OCI-LY1 (cell line): ENCODE measurements at regions not wholly inside any gene's neighbourhood (a gene's known extent, or its start where the extent isn't known, plus 50 kb on each side); places are given as distances from the start of the nearest gene placed in this dataset.

Source experiments
- H2AFZ ChIP-seq: fragments of 200-600 bp; sonication (generic), shearing (Covaris generic); 2 replicates; pipeline ENCODE4 v1.6.0; 2014; ENCODE audit warnings: antibody characterized with exemption, mild to moderate bottlenecking, low read length
- H3F3A ChIP-seq: fragments of 200-600 bp; sonication (generic), shearing (Covaris generic); 2 replicates; pipeline ENCODE4 v1.6.0; 2014; ENCODE audit warnings: mild to moderate bottlenecking, antibody characterized with exemption, low read length, moderate library complexity; ENCODE audit not compliant: insufficient read depth
- H3K27ac ChIP-seq: fragments of 200-600 bp; sonication (generic); 2 replicates; pipeline ENCODE4 v1.5.1; 2014; ENCODE audit warnings: low read length, mixed run types, mild to moderate bottlenecking, low read depth; ENCODE audit not compliant: poor library complexity, severe bottlenecking
- H3K27me3 ChIP-seq: fragments of 200-600 bp; sonication (generic); 2 replicates; pipeline ENCODE4 v1.6.0; 2014; ENCODE audit warnings: antibody characterized with exemption, mild to moderate bottlenecking, low read length, moderate library complexity; ENCODE audit not compliant: insufficient read depth
- H3K36me3 ChIP-seq: fragments of 200-600 bp; sonication (generic); 2 replicates; pipeline ENCODE4 v1.6.1; 2014; ENCODE audit warnings: mild to moderate bottlenecking, antibody characterized with exemption, low read length, moderate library complexity, mixed read lengths; ENCODE audit not compliant: insufficient read depth
- H3K4me1 ChIP-seq: fragments of 200-600 bp; sonication (generic); 2 replicates; pipeline ENCODE4 v1.5.1; 2014; ENCODE audit warnings: mild to moderate bottlenecking, low read length, moderate library complexity; ENCODE audit not compliant: insufficient read depth, severe bottlenecking
- H3K4me2 ChIP-seq: fragments of 200-600 bp; sonication (generic), shearing (Covaris generic); 2 replicates; pipeline ENCODE4 v1.6.1; 2014; ENCODE audit warnings: low read length
- H3K4me3 ChIP-seq: fragments of 200-600 bp; sonication (generic); 2 replicates; pipeline ENCODE4 v1.5.1; 2014; ENCODE audit warnings: low read length, low read depth, mild to moderate bottlenecking, mixed read lengths; ENCODE audit not compliant: poor library complexity, severe bottlenecking
- H3K79me2 ChIP-seq: fragments of 200-600 bp; shearing (Covaris generic); 2 replicates; pipeline ENCODE4 v1.6.1; 2016; ENCODE audit warnings: mixed run types, low read length, mixed read lengths; ENCODE audit not compliant: insufficient read depth
- H3K9ac ChIP-seq: fragments of 200-600 bp; sonication (generic), shearing (Covaris generic); 2 replicates; pipeline ENCODE4 v1.6.1; 2014; ENCODE audit warnings: mild to moderate bottlenecking, low read length, mixed read lengths
- H3K9me2 ChIP-seq: fragments of 200-600 bp; sonication (generic), shearing (Covaris generic); 2 replicates; pipeline ENCODE4 v1.6.1; 2014; ENCODE audit warnings: low read depth, mild to moderate bottlenecking, low read length, mixed read lengths
- H3K9me3 ChIP-seq: fragments of 200-600 bp; shearing (Covaris generic); 2 replicates; pipeline ENCODE4 v1.6.1; 2014; ENCODE audit warnings: low read length, mixed read lengths
- H4K20me1 ChIP-seq: fragments of 200-600 bp; sonication (generic), shearing (Covaris generic); 2 replicates; pipeline ENCODE4 v1.6.0; 2016; ENCODE audit warnings: mild to moderate bottlenecking, low read length; ENCODE audit not compliant: insufficient read depth
- CTCF ChIP-seq: fragments of 200-600 bp; sonication (generic), shearing (Covaris generic); IDR thresholded peaks from 2 replicates; pipeline ENCODE4 v1.5.1; 2017; ENCODE audit warnings: mild to moderate bottlenecking, antibody characterized with exemption, low read length, moderate library complexity, mixed read lengths
- EZH2 ChIP-seq: fragments of 200-600 bp; sonication (generic), shearing (Covaris generic); IDR thresholded peaks from 2 replicates; pipeline ENCODE4 v1.8.0; 2017; ENCODE audit warnings: borderline replicate concordance, mixed run types, mild to moderate bottlenecking, antibody characterized with exemption, low read length, moderate library complexity, mixed read lengths

GRCh38 chr2:8004250-8004681 lies 677.6 kb upstream of the ID2 start:
- Histone ChIP-seq H3K9ac (no peak overlapping the region), H3K9me3 (no peaks in the 10 kb centered on the region), H3K4me1 (peaks cover 12% of the 10 kb centered on the region), H2AFZ (no peak overlapping the region), H3K9me2 (no peaks in the 10 kb centered on the region), H3K27ac (no peak overlapping the region), H3K4me3 (no peak overlapping the region), H3K79me2 (no peaks in the 10 kb centered on the region), H3K27me3 (no peaks in the 10 kb centered on the region), H3K36me3 (no peaks in the 10 kb centered on the region), H3K4me2 (no peak overlapping the region), H3F3A (no peaks in the 10 kb centered on the region), H4K20me1 (no peaks in the 10 kb centered on the region)
- no peak for TF ChIP-seq CTCF
- TF ChIP-seq EZH2 = no peak

GRCh38 chr2:8006181-8006580 lies 675.7 kb upstream of the ID2 start:
- Histone ChIP-seq H3K4me1 (peaks cover 12% of the 10 kb centered on the region), H3K27me3 (no peaks in the 10 kb centered on the region), H3F3A (no peaks in the 10 kb centered on the region), H3K9ac (no peak overlapping the region), H4K20me1 (no peaks in the 10 kb centered on the region), H3K27ac (no peak overlapping the region), H2AFZ (no peak overlapping the region), H3K4me3 (no peak overlapping the region), H3K36me3 (no peaks in the 10 kb centered on the region), H3K4me2 (no peak overlapping the region), H3K79me2 (no peaks in the 10 kb centered on the region), H3K9me2 (no peaks in the 10 kb centered on the region), H3K9me3 (no peaks in the 10 kb centered on the region)
- TF ChIP-seq CTCF (no peak), EZH2 (no peak)

GRCh38 chr2:8006626-8007025 lies 675.2 kb upstream of the ID2 start:
- no peaks in the 10 kb centered on the region for H4K20me1 ChIP-seq
- H3K79me2 ChIP-seq = no peaks in the 10 kb centered on the region
- peaks cover 12% of the 10 kb centered on the region for H3K4me1 ChIP-seq
- no peak overlapping the region for H3K4me2 ChIP-seq
- H3K27ac ChIP-seq = no peak overlapping the region
- H3K9ac ChIP-seq = no peak overlapping the region
- H3K36me3 ChIP-seq = no peaks in the 10 kb centered on the region
- TF ChIP-seq CTCF = no peak
- TF ChIP-seq EZH2 = no peak
- no peaks in the 10 kb centered on the region for H3K27me3 ChIP-seq
- H3K9me3 ChIP-seq = no peaks in the 10 kb centered on the region
- H2AFZ ChIP-seq = no peak overlapping the region
- H3F3A ChIP-seq = no peaks in the 10 kb centered on the region
- no peak overlapping the region for H3K4me3 ChIP-seq
- no peaks in the 10 kb centered on the region for H3K9me2 ChIP-seq
